Pancreas (tissue), 10 donors: ENCODE measurements at regions not wholly inside any gene's neighbourhood (a gene's known extent, or its start where the extent isn't known, plus 50 kb on each side); places are given as distances from the start of the nearest gene placed in this dataset.

ENCODE experiments used
- ATAC-seq, 4 donors: fragments of 200-7000 bp; cut with Tn5 transposase; one replicate each; pipeline versions ENCODE4 v1.8.0 to v1.9.1; 2020; ENCODE audit warnings: mild to moderate bottlenecking in 4 of 4, moderate library complexity in 4 of 4
- DNase-seq, 6 donors: peaks; one replicate each; pipeline ENCODE4 v3.0.0-alpha.2; 2020
- FAIRE-seq: peaks from 2 replicates; lab custom pipeline; 2012; peaks lifted over from hg19 to GRCh38; lab: Jason Lieb, UNC
- H3K27ac ChIP-seq, 4 donors: fragments of 200-600 bp; sonication (generic); 1 replicate in 3 of 4; 2 replicates in 1 of 4; pipeline versions ENCODE4 v1.5.0 to v1.8.0; 2020
- H3K27me3 ChIP-seq, 4 donors: fragments of 200-600 bp; one replicate each; pipeline ENCODE4 v1.8.0; 2021
- H3K36me3 ChIP-seq, 3 donors: fragments of 200-600 bp; sonication (generic) in 1 of 3; one replicate each; pipeline versions ENCODE4 v1.5.0 to v1.8.0; 2020 to 2021
- H3K4me1 ChIP-seq, 3 donors: fragments of 200-600 bp; one replicate each; pipeline ENCODE4 v1.8.0; 2021
- H3K4me3 ChIP-seq, 4 donors: fragments of 200-600 bp; sonication (generic) in 2 of 4; one replicate each; pipeline versions ENCODE4 v1.5.0 to v1.8.0; 2020 to 2021
- H3K9me3 ChIP-seq, 4 donors: fragments of 200-600 bp; one replicate each; pipeline ENCODE4 v1.8.0; 2021
- CTCF ChIP-seq, 4 donors: fragments of 200-600 bp; sonication (generic) in 3 of 4; IDR thresholded peaks; one replicate each; pipeline versions ENCODE4 v1.5.0 to v1.8.0; 2021; ENCODE audit warnings: antibody characterized with exemption in 4 of 4
- WGBS, 2 donors: extraction: QIAGEN DNeasy Blood & Tissue Kit; methylation state at CpG; one replicate each; pipeline ENCODE4 v1.1.7; 2013; 5-methylcytosine and 5-hydroxymethylcytosine counted together
- intact Hi-C, 3 donors: fragments of 100-400 bp; cut with DNase I; formaldehyde crosslinking; loops; one replicate each; pipeline versions ENCODE4 v1.11.1 to v1.14.2; 2022
- donor health status: healthy with polysubstance abuse.
- donor health status: DM: no; HTN: no; CAD: no; lungs with moderate emphysema.
- donor health status: DM: no; HTN: no; CAD: no.
- donor health status: control.
- donor health status: control.
- donor health status: Bipolar disorder and iron deficiency.
- donor health status: DM: yes; HTN: yes; CAD: no.
- donor health status: DM: no; HTN: no; CAD: no.
- donor health status: DM: no; HTN: no; CAD: no.
- donor health status: DM: yes; HTN: yes; CAD: no.

- Histone ChIP-seq H3K27ac (peak overlapping the region in 1 of 4 donors; percentile 36), H3K27me3 (no peaks in the 10 kb centered on the region), H3K4me1 (peaks cover 0 to 9% (median 0%) of the 10 kb centered on the region in 3 donors), H3K36me3 (no peaks in the 10 kb centered on the region), H3K4me3 (no peak overlapping the region), H3K9me3 (no peaks in the 10 kb centered on the region)
- ATAC-seq (peak; percentile 88 to 99 (median 98)), FAIRE-seq (peak; percentile 77), DNase-seq (peak in 3 of 6 donors; percentile 61 to 75 (median 70))
- TF ChIP-seq CTCF (IDR thresholded peaks at IDR 0.05): peak; percentile 49 to 86 (median 82)
- intact Hi-C loops: loop anchor here in 1 of 3 donors (5.0 kb wide), 1 partner anchor 281 kb away; no protein-coding TSS in a partner anchor
- 29 to 52% methylated on average over 2 of the region's 2 CpGs for WGBS, 2 donors
Measured at GRCh38 chr13:59391696-59392095, 772.0 kb downstream of the DIAPH3 start.

- no peaks in the 10 kb centered on the region for H3K9me3 ChIP-seq
- no peak overlapping the region for H3K27ac ChIP-seq
- FAIRE-seq (no peak), DNase-seq (no peak), ATAC-seq (peak; percentile 39 to 71 (median 54))
- H3K36me3 ChIP-seq: no peaks in the 10 kb centered on the region
- peaks cover 0 to 9% (median 0%) of the 10 kb centered on the region in 3 donors for H3K4me1 ChIP-seq
- H3K27me3 ChIP-seq: no peaks in the 10 kb centered on the region
- intact Hi-C loops: loop anchor here in 1 of 3 donors (5.0 kb wide), 1 partner anchor 280 kb away; no protein-coding TSS in a partner anchor
- no peak overlapping the region for H3K4me3 ChIP-seq
- no peak for TF ChIP-seq CTCF (IDR thresholded peaks at IDR 0.05)
Measured at GRCh38 chr13:59392328-59392727, 771.4 kb downstream of the DIAPH3 start.

- Histone ChIP-seq H3K27me3 (no peaks in the 10 kb centered on the region), H3K9me3 (no peaks in the 10 kb centered on the region), H3K27ac (no peak overlapping the region), H3K4me3 (no peak overlapping the region), H3K4me1 (peaks cover 0 to 9% (median 0%) of the 10 kb centered on the region in 3 donors), H3K36me3 (no peaks in the 10 kb centered on the region)
- intact Hi-C loops: loop anchor here in 1 of 3 donors (5.0 kb wide), 1 partner anchor 278 kb away; no protein-coding TSS in a partner anchor
- 93 to 97% methylated on average over 2 of the region's 2 CpGs for WGBS, 2 donors
- DNase-seq (no peak), ATAC-seq (no peak), FAIRE-seq (no peak)
- TF ChIP-seq CTCF (IDR thresholded peaks at IDR 0.05): no peak
Measured at GRCh38 chr13:59394496-59394895, 769.2 kb downstream of the DIAPH3 start.

- DNase-seq (no peak), FAIRE-seq (no peak), ATAC-seq (no peak)
- TF ChIP-seq CTCF (IDR thresholded peaks at IDR 0.05): no peak
- Histone ChIP-seq H3K9me3 (no peaks in the 10 kb centered on the region), H3K27ac (no peak overlapping the region), H3K4me1 (peaks cover 0 to 3% (median 0%) of the 10 kb centered on the region in 3 donors), H3K27me3 (no peaks in the 10 kb centered on the region), H3K36me3 (no peaks in the 10 kb centered on the region), H3K4me3 (no peak overlapping the region)
- 33 to 39% methylated on average over 3 of the region's 3 CpGs for WGBS, 2 donors
- intact Hi-C loops: no loop called here
Measured at GRCh38 chr13:59398127-59398526, 765.6 kb downstream of the DIAPH3 start.

- no peak overlapping the region for H3K27ac ChIP-seq
Measured at GRCh38 chr13:59398661-59399060, 765.1 kb downstream of the DIAPH3 start.

More at GRCh38 chr13:59398661-59399060, 765.1 kb downstream of the DIAPH3 start:
- intact Hi-C loops: no loop called here
- Histone ChIP-seq H3K4me1 (peaks cover 0 to 3% (median under 1%) of the 10 kb centered on the region in 3 donors), H3K9me3 (no peaks in the 10 kb centered on the region), H3K4me3 (no peak overlapping the region), H3K36me3 (no peaks in the 10 kb centered on the region), H3K27me3 (no peaks in the 10 kb centered on the region)
- 93% methylated on average over 4 of the region's 4 CpGs for WGBS, 2 donors
- FAIRE-seq (no peak), ATAC-seq (no peak), DNase-seq (no peak)
- no peak for TF ChIP-seq CTCF (IDR thresholded peaks at IDR 0.05)
